Astrocyte (in vitro differentiated cells and primary cell): ENCODE measurements at regions not wholly inside any gene's neighbourhood (a gene's known extent, or its start where the extent isn't known, plus 50 kb on each side); places are given as distances from the start of the nearest gene placed in this dataset.

ENCODE experiments used
- CTCF ChIP-seq: IDR thresholded peaks from 2 replicates; pipeline ENCODE4 v1.5.1; 2011; ENCODE audit warnings: low read depth, mild to moderate bottlenecking, inconsistent platforms, low read length, moderate library complexity; ENCODE audit not compliant: insufficient read depth
- EZH2 ChIP-seq: IDR thresholded peaks from 2 replicates; pipeline ENCODE4 v1.6.1; 2012; ENCODE audit warnings: mild to moderate bottlenecking, low read length, inconsistent platforms; ENCODE audit not compliant: insufficient read depth

GRCh38 chr6:135642912-135643311 is 145.4 kb upstream of the AHI1 start:
- no peak for TF ChIP-seq CTCF
- TF ChIP-seq EZH2: no peak
